Peyer's patch (tissue), 4 donors: ENCODE measurements at regions not wholly inside any gene's neighbourhood (a gene's known extent, or its start where the extent isn't known, plus 50 kb on each side); places are given as distances from the start of the nearest gene placed in this dataset.

ENCODE experiments used
- POLR2A ChIP-seq, 2 donors: fragments of 450-650 bp; IDR thresholded peaks; one replicate each; pipeline ENCODE4 v1.5.1; 2017; ENCODE audit warnings: antibody characterized with exemption in 2 of 2, mild to moderate bottlenecking in 2 of 2, moderate library complexity in 2 of 2
- TF ChIP-seq, protein P1 (sequence below), 6 experiments: fragments of 450-650 bp in 4 of 6; fragments of 200-600 bp in 2 of 6; sonication (generic) in 1 of 6; IDR thresholded peaks; one replicate each; pipeline ENCODE4 v1.5.1; 2017 to 2019; ENCODE audit warnings: antibody characterized with exemption in 6 of 6, mild to moderate bottlenecking in 3 of 6, moderate library complexity in 1 of 6

DNA sequence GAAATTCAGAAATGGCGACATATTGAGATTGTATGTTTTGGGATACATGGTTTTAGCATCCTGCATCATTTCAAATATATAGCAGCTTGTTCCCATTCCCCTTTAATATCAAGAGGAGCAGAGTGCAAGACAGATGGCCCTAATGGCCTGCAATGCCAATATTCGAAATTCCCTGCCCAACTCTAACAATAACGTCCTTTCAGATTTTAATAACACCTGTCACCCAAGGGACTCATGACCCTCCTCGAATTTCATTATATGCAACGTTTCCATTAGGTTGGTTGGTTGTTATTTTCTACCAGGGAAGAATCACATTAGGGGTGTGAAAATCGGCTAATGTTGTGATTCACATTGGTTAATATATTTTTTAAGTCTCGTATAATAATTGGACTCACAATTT, 170.0 kb downstream of the TNFSF13B start:
- TF ChIP-seq POLR2A (IDR thresholded peaks at IDR 0.05), result no peak
- TF ChIP-seq, protein P1, sequence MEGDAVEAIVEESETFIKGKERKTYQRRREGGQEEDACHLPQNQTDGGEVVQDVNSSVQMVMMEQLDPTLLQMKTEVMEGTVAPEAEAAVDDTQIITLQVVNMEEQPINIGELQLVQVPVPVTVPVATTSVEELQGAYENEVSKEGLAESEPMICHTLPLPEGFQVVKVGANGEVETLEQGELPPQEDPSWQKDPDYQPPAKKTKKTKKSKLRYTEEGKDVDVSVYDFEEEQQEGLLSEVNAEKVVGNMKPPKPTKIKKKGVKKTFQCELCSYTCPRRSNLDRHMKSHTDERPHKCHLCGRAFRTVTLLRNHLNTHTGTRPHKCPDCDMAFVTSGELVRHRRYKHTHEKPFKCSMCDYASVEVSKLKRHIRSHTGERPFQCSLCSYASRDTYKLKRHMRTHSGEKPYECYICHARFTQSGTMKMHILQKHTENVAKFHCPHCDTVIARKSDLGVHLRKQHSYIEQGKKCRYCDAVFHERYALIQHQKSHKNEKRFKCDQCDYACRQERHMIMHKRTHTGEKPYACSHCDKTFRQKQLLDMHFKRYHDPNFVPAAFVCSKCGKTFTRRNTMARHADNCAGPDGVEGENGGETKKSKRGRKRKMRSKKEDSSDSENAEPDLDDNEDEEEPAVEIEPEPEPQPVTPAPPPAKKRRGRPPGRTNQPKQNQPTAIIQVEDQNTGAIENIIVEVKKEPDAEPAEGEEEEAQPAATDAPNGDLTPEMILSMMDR (IDR thresholded peaks at IDR 0.05), result no peak
